SH-SY5Y (cell line): ENCODE measurements at regions not wholly inside any gene's neighbourhood (a gene's known extent, or its start where the extent isn't known, plus 50 kb on each side); places are given as distances from the start of the nearest gene placed in this dataset.

Source experiments
- GATA2 ChIP-seq: IDR thresholded peaks from 2 replicates; pipeline ENCODE4 v1.6.1; 2011; ENCODE audit warnings: mild to moderate bottlenecking, low read depth, low read length
- GATA3 ChIP-seq: IDR thresholded peaks from 2 replicates; pipeline ENCODE4 v1.6.1; 2011; ENCODE audit warnings: low read depth, mild to moderate bottlenecking, low read length, moderate library complexity

DNA sequence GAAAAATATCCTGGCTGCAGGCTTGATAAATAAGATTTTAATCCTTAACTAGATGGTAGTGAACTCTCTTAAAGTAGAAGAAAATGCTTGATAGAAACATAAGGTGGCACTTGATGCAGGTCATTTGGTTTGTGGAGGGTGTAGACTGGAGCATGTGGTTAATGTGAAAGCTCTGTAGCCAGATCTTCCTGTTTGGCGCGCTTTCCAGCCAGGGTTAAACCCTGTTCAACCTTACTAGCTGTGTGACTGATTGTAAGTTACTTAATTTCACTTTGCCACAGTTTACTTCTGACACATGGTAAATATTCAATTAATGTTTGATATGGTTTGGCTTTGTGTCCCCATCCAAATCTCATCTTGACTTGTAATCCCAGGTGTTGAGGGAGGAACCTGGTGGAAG, 394.0 kb downstream of the REEP3 start:
- no peak for TF ChIP-seq GATA2
- no peak for TF ChIP-seq GATA3
